Loucy (cell line): ENCODE measurements at regions not wholly inside any gene's neighbourhood (a gene's known extent, or its start where the extent isn't known, plus 50 kb on each side); places are given as distances from the start of the nearest gene placed in this dataset.

Experiments
- H2AFZ ChIP-seq: fragments of 200-600 bp; sonication (generic); 2 replicates; pipeline ENCODE4 v1.6.0; 2016; ENCODE audit warnings: antibody characterized with exemption, mild to moderate bottlenecking, low read length, moderate library complexity
- H3F3A ChIP-seq: fragments of 200-600 bp; 2 replicates; pipeline ENCODE4 v1.6.0; 2016; ENCODE audit warnings: antibody characterized with exemption, low read depth, mild to moderate bottlenecking
- H3K27me3 ChIP-seq: fragments of 200-600 bp; sonication (generic); 2 replicates; pipeline ENCODE4 v1.6.1; 2014; ENCODE audit warnings: low read length, mild to moderate bottlenecking; ENCODE audit not compliant: insufficient read depth, poor library complexity, severe bottlenecking
- H3K36me3 ChIP-seq: fragments of 200-600 bp; sonication (generic); 2 replicates; pipeline ENCODE4 v1.6.1; 2016; ENCODE audit warnings: low read length; ENCODE audit not compliant: insufficient read depth
- H3K4me1 ChIP-seq: fragments of 200-600 bp; sonication (generic); 2 replicates; pipeline ENCODE4 v1.5.1; 2014; ENCODE audit warnings: low read length, mild to moderate bottlenecking; ENCODE audit not compliant: insufficient read depth, poor library complexity, severe bottlenecking
- H3K4me2 ChIP-seq: fragments of 200-600 bp; sonication (generic); 2 replicates; pipeline ENCODE4 v1.6.0; 2014; ENCODE audit warnings: antibody characterized with exemption, low read length, low read depth, mild to moderate bottlenecking; ENCODE audit not compliant: poor library complexity, severe bottlenecking
- H3K4me3 ChIP-seq: fragments of 200-600 bp; sonication (generic); 2 replicates; pipeline ENCODE4 v1.5.1; 2014; ENCODE audit warnings: low read length, mild to moderate bottlenecking, mixed read lengths; ENCODE audit not compliant: poor library complexity, severe bottlenecking
- H3K79me2 ChIP-seq: fragments of 200-600 bp; sonication (generic); 2 replicates; pipeline ENCODE4 v1.6.1; 2014; ENCODE audit warnings: low read length; ENCODE audit not compliant: insufficient read depth
- H3K9ac ChIP-seq: fragments of 200-600 bp; sonication (generic); 2 replicates; pipeline ENCODE4 v1.6.0; 2014; ENCODE audit warnings: mild to moderate bottlenecking, low read depth, low read length, moderate library complexity; ENCODE audit not compliant: poor library complexity, severe bottlenecking
- H3K9me2 ChIP-seq: fragments of 200-600 bp; sonication (generic); replicated peaks from 2 replicates; pipeline ENCODE4 v1.6.1; 2016; ENCODE audit warnings: low read depth, low read length, mixed read lengths
- H3K9me3 ChIP-seq: fragments of 200-600 bp; sonication (generic); 2 replicates; pipeline ENCODE4 v1.6.1; 2014; ENCODE audit warnings: mild to moderate bottlenecking, antibody characterized with exemption, low read length, low read depth; ENCODE audit not compliant: insufficient read depth
- H4K20me1 ChIP-seq: fragments of 200-600 bp; sonication (generic); 2 replicates; pipeline ENCODE4 v1.6.0; 2014; ENCODE audit warnings: antibody characterized with exemption, low read length, mild to moderate bottlenecking; ENCODE audit not compliant: insufficient read depth, poor library complexity, severe bottlenecking
- EZH2phosphoT487 ChIP-seq: fragments of 200-600 bp; IDR thresholded peaks from 2 replicates; pipeline ENCODE4 v1.6.1; 2018; ENCODE audit warnings: antibody characterized with exemption, mild to moderate bottlenecking, moderate library complexity, borderline replicate concordance
- TF ChIP-seq, protein P1 (sequence below): fragments of 200-600 bp; sonication (generic); conservative IDR thresholded peaks from 2 replicates; pipeline ENCODE4 v1.5.1; 2014; ENCODE audit warnings: mild to moderate bottlenecking, antibody characterized with exemption, low read length

GRCh38 chr10:78313636-78314035, 280.0 kb downstream of the RPS24 start:
- no peak overlapping the region for H3K4me2 ChIP-seq
- no peak overlapping the region for H3K9ac ChIP-seq
- H3K9me2 ChIP-seq = no peaks in the 10 kb centered on the region
- no peaks in the 10 kb centered on the region for H3K27me3 ChIP-seq
- no peaks in the 10 kb centered on the region for H3K79me2 ChIP-seq
- no peaks in the 10 kb centered on the region for H3K36me3 ChIP-seq
- no peak overlapping the region for H2AFZ ChIP-seq
- no peaks in the 10 kb centered on the region for H3K4me1 ChIP-seq
- TF ChIP-seq, protein P1, sequence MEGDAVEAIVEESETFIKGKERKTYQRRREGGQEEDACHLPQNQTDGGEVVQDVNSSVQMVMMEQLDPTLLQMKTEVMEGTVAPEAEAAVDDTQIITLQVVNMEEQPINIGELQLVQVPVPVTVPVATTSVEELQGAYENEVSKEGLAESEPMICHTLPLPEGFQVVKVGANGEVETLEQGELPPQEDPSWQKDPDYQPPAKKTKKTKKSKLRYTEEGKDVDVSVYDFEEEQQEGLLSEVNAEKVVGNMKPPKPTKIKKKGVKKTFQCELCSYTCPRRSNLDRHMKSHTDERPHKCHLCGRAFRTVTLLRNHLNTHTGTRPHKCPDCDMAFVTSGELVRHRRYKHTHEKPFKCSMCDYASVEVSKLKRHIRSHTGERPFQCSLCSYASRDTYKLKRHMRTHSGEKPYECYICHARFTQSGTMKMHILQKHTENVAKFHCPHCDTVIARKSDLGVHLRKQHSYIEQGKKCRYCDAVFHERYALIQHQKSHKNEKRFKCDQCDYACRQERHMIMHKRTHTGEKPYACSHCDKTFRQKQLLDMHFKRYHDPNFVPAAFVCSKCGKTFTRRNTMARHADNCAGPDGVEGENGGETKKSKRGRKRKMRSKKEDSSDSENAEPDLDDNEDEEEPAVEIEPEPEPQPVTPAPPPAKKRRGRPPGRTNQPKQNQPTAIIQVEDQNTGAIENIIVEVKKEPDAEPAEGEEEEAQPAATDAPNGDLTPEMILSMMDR = no peak
- no peak for TF ChIP-seq EZH2phosphoT487
- H3F3A ChIP-seq = no peaks in the 10 kb centered on the region
- no peak overlapping the region for H3K4me3 ChIP-seq
- H3K9me3 ChIP-seq = no peaks in the 10 kb centered on the region
- H4K20me1 ChIP-seq = no peaks in the 10 kb centered on the region

DNA sequence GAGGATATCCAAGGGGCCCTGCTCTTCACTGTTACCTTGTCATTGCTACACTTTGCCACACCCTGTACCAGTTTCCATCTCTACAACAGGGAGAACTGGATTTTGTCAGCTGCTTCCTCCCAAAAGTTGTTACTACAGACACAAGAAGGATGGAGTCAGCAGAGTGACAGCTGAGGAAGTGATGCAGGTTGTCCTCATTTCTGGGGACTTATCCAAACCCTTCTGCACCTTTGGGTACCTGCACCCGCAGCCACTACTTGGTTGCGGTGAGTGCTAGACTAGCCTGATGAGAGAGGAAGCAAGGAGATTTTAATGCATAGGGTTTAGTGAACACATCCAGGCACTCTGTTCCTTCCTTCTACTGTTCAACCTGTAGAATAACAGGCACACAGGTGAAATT, 281.0 kb downstream of the RPS24 start:
- H3K9ac ChIP-seq = no peak overlapping the region
- H3K36me3 ChIP-seq = no peaks in the 10 kb centered on the region
- H2AFZ ChIP-seq = no peak overlapping the region
- no peak overlapping the region for H3K4me3 ChIP-seq
- no peaks in the 10 kb centered on the region for H3K9me2 ChIP-seq
- no peaks in the 10 kb centered on the region for H3F3A ChIP-seq
- no peaks in the 10 kb centered on the region for H3K79me2 ChIP-seq
- no peaks in the 10 kb centered on the region for H3K9me3 ChIP-seq
- no peak overlapping the region for H3K4me2 ChIP-seq
- H3K27me3 ChIP-seq = no peaks in the 10 kb centered on the region
- peaks cover 8% of the 10 kb centered on the region for H3K4me1 ChIP-seq
- no peaks in the 10 kb centered on the region for H4K20me1 ChIP-seq
- TF ChIP-seq EZH2phosphoT487 = no peak
- TF ChIP-seq, protein P1 = no peak

DNA sequence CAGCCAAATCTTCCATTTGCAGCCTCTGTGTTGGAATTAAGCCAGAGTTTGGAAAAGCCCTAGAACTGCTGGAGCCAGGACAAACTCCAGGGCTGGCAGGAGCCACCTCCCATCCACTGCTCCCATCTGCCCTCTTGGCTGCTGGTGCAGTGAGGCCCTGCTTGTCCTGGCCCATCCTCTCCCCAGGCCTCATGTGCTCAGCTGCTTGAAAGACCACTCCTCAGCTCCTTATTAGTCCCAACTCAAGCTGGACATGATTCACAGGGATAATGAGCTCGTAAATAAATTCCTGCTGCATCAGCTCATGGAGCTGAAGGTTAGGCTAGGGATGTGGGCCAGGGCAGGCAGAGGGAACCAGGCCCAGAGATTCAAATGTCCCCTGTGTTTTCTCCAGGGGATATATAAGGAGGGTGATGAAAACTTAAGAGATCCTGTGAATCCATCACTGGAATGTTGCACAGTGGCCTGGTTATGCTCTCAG, 282.8 kb downstream of the RPS24 start:
- Histone ChIP-seq H3K4me3 (no peak overlapping the region), H3F3A (no peaks in the 10 kb centered on the region), H3K9me2 (no peaks in the 10 kb centered on the region), H3K9ac (no peak overlapping the region), H3K9me3 (no peaks in the 10 kb centered on the region), H3K36me3 (no peaks in the 10 kb centered on the region), H3K27me3 (no peaks in the 10 kb centered on the region), H3K4me2 (no peak overlapping the region), H4K20me1 (no peaks in the 10 kb centered on the region), H3K79me2 (no peaks in the 10 kb centered on the region), H2AFZ (no peak overlapping the region), H3K4me1 (peaks cover 22% of the 10 kb centered on the region)
- TF ChIP-seq, protein P1 = no peak
- no peak for TF ChIP-seq EZH2phosphoT487
